ENCODE measurements at regions not wholly inside any gene's neighbourhood (a gene's known extent, or its start where the extent isn't known, plus 50 kb on each side); places are given as distances from the start of the nearest gene placed in this dataset.

GRCh38 chr4:96742332-96743014 is 902.6 kb downstream of the PDHA2 start:
- Histone ChIP-seq H3K27me3 (replicated peaks; ENCODE audit: control insufficient read depth, insufficient read depth, low read length) (no peaks in the 10 kb centered on the region), H3K36me3 (ENCODE audit: control insufficient read depth, insufficient read depth, low read length) (no peaks in the 10 kb centered on the region), H3K4me3 (replicated peaks; ENCODE audit: low read depth, low read length) (no peak overlapping the region)
- DNase-seq (ENCODE audit: extremely low read depth, insufficient read length) = no peak
- no peak for TF ChIP-seq CTCF (IDR thresholded peaks at IDR 0.05; ENCODE audit: insufficient read depth, low read length, poor library complexity, severe bottlenecking)

GRCh38 chr4:96744676-96745075 is 904.8 kb downstream of the PDHA2 start:
- DNase-seq (ENCODE audit: extremely low read depth, insufficient read length) = no peak
- H3K4me3 ChIP-seq (replicated peaks; ENCODE audit: low read depth, low read length) = no peak overlapping the region
- no peaks in the 10 kb centered on the region for H3K27me3 ChIP-seq (replicated peaks; ENCODE audit: control insufficient read depth, insufficient read depth, low read length)
- H3K36me3 ChIP-seq (ENCODE audit: control insufficient read depth, insufficient read depth, low read length) = no peaks in the 10 kb centered on the region
- no peak for TF ChIP-seq CTCF (IDR thresholded peaks at IDR 0.05; ENCODE audit: insufficient read depth, low read length, poor library complexity, severe bottlenecking)

DNA sequence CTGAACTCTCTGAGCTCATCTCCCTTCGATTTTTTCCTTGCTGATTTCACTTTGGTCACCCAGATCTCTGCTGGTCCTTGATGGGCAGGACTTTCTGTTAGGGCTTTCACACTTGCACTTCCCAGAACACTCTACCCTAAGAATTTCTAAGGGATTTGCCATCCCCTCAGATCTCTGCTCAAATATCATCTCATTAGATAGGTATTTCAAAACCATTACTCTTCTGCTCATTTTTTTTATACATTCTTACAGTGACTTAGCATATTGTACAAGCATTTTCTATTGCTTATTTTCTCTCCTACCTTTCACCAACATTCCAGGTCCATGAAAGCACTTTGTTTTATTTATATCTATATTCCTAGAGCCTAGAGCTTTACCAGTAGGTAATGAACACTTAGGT is 913.3 kb downstream of the PDHA2 start:
- no peak for TF ChIP-seq CTCF (IDR thresholded peaks at IDR 0.05; ENCODE audit: insufficient read depth, low read length, poor library complexity, severe bottlenecking)
- no peak overlapping the region for H3K4me3 ChIP-seq (replicated peaks; ENCODE audit: low read depth, low read length)
- DNase-seq (ENCODE audit: extremely low read depth, insufficient read length) = no peak
- H3K27me3 ChIP-seq (replicated peaks; ENCODE audit: control insufficient read depth, insufficient read depth, low read length) = no peaks in the 10 kb centered on the region
- no peaks in the 10 kb centered on the region for H3K36me3 ChIP-seq (ENCODE audit: control insufficient read depth, insufficient read depth, low read length)

DNA sequence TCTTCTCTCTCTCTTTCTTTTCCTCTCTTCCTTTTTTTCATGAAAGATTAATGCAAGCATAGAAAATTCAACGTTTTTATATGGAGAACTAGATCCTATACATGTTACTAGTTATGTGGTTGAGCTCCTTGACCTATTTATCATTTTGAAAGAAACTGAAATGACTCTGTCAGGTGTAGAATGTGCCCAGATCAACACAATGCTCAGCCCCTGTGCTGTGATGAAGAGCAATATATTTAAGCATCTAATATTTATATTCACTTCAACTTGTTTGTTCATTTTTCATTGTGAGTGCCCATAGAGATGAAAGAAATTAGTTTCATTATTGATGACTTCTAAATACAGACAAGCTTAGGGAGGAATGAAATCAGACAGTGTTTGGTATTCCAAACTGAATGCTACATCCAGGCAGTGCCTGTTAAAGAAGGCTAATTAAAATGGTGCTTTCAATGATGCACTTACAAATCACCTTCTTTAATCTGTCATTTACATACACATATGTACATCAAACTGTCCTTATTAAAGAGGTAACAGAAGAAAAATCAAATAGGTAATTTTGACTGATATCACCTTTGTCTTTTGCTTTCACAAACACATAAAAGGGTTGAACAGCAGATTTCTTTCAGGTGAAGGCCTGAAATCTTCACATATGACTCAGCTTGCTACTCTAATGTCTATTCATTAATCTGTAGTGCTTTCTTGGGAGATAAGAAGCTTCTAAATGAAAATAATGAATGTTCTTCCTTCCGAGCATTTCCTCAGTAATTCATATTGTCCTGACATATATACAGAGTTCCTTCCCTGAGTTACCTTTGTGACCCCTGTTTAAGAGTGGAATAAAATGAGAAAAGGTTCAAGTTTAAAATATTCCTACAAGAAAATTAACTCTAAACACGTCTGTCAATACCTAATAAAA is 915.9 kb downstream of the PDHA2 start:
- Histone ChIP-seq H3K4me3 (replicated peaks; ENCODE audit: low read depth, low read length) (no peak overlapping the region), H3K36me3 (ENCODE audit: control insufficient read depth, insufficient read depth, low read length) (no peaks in the 10 kb centered on the region), H3K27me3 (replicated peaks; ENCODE audit: control insufficient read depth, insufficient read depth, low read length) (no peaks in the 10 kb centered on the region)
- DNase-seq (ENCODE audit: extremely low read depth, insufficient read length) = no peak
- no peak for TF ChIP-seq CTCF (IDR thresholded peaks at IDR 0.05; ENCODE audit: insufficient read depth, low read length, poor library complexity, severe bottlenecking)

- H3K27me3 ChIP-seq (replicated peaks; ENCODE audit: control insufficient read depth, insufficient read depth, low read length) = no peaks in the 10 kb centered on the region
- TF ChIP-seq CTCF (IDR thresholded peaks at IDR 0.05; ENCODE audit: insufficient read depth, low read length, poor library complexity, severe bottlenecking) = no peak
- no peak overlapping the region for H3K4me3 ChIP-seq (replicated peaks; ENCODE audit: low read depth, low read length)
- H3K36me3 ChIP-seq (ENCODE audit: control insufficient read depth, insufficient read depth, low read length) = no peaks in the 10 kb centered on the region
- no peak for DNase-seq (ENCODE audit: extremely low read depth, insufficient read length)
Observed at GRCh38 chr4:96756584-96756983, 916.7 kb downstream of the PDHA2 start.

Measured in GM06990 (cell line).